Right atrium auricular region (tissue), 2 donors: ENCODE measurements at regions not wholly inside any gene's neighbourhood (a gene's known extent, or its start where the extent isn't known, plus 50 kb on each side); places are given as distances from the start of the nearest gene placed in this dataset.
"Not testable (repeated sequence)": the region's sequence is repeated elsewhere in the genome, so short reads cannot be mapped to it uniquely, and the experiment has no call there.

Experiments used
- DNase-seq: peaks from one replicate; pipeline ENCODE4 v3.0.0-alpha.2; 2019; ENCODE audit warnings: low spot score
- H3K27ac ChIP-seq, 2 donors: fragments of 200-600 bp; sonication (generic); 1 replicate in 1 of 2; 2 replicates in 1 of 2; pipeline ENCODE4 v1.5.1; 2016 to 2019
- H3K27me3 ChIP-seq, 2 donors: fragments of 200-600 bp; sonication (generic); one replicate each; pipeline versions ENCODE4 v1.5.1 to v1.6.0; 2017 to 2019
- H3K36me3 ChIP-seq: fragments of 200-600 bp; sonication (generic); one replicate; pipeline ENCODE4 v1.5.1; 2016
- H3K4me1 ChIP-seq, 2 donors: fragments of 200-600 bp; sonication (generic); one replicate each; pipeline versions ENCODE4 v1.5.1 to v1.6.0; 2017 to 2019
- H3K4me3 ChIP-seq, 2 donors: fragments of 200-600 bp; sonication (generic); 1 replicate in 1 of 2; 2 replicates in 1 of 2; pipeline ENCODE4 v1.5.1; 2017 to 2019; ENCODE audit warnings: mild to moderate bottlenecking in 1 of 2, moderate library complexity in 1 of 2
- H3K9me3 ChIP-seq, 2 donors: fragments of 200-600 bp; sonication (generic); one replicate each; pipeline ENCODE4 v1.5.1; 2019
- CTCF ChIP-seq, 2 donors: fragments of 200-600 bp; sonication (generic); IDR thresholded peaks; one replicate each; pipeline ENCODE4 v1.5.1; 2019; ENCODE audit warnings: antibody characterized with exemption in 2 of 2

- TF ChIP-seq CTCF (IDR thresholded peaks at IDR 0.05), result no peak
Measured at GRCh38 chr11:57047610-57048009, 58.9 kb downstream of the OR5AK2 start.

GRCh38 chr11:57049749-57050148 lies 61.0 kb downstream of the OR5AK2 start:
- no peak overlapping the region for H3K4me3 ChIP-seq
- no peak overlapping the region for H3K27ac ChIP-seq
- no peaks in the 10 kb centered on the region for H3K36me3 ChIP-seq
- DNase-seq, result no peak
- no peak for TF ChIP-seq CTCF (IDR thresholded peaks at IDR 0.05)
- H3K9me3 ChIP-seq, result no peaks in the 10 kb centered on the region
- no peaks in the 10 kb centered on the region for H3K4me1 ChIP-seq
- H3K27me3 ChIP-seq, result no peaks in the 10 kb centered on the region

More at GRCh38 chr11:57047610-57048009, 58.9 kb downstream of the OR5AK2 start:
- H3K27me3 ChIP-seq, result no peaks in the 10 kb centered on the region
- DNase-seq, result no peak
- H3K36me3 ChIP-seq, result no peaks in the 10 kb centered on the region
- no peak overlapping the region for H3K4me3 ChIP-seq
- no peak overlapping the region for H3K27ac ChIP-seq
- no peaks in the 10 kb centered on the region for H3K4me1 ChIP-seq
- H3K9me3 ChIP-seq, result peaks cover 0 to 11% of the 10 kb centered on the region in 2 donors

- TF ChIP-seq CTCF (IDR thresholded peaks at IDR 0.05), result no peak
- DNase-seq, result no peak
- Histone ChIP-seq H3K27me3 (no peaks in the 10 kb centered on the region), H3K27ac (no peak overlapping the region), H3K4me3 (no peak overlapping the region), H3K9me3 (peaks cover 0 to under 1% of the 10 kb centered on the region in 2 donors), H3K4me1 (no peaks in the 10 kb centered on the region), H3K36me3 (no peaks in the 10 kb centered on the region)
Measured at GRCh38 chr11:57054817-57055216, 66.1 kb downstream of the OR5AK2 start.

GRCh38 chr11:57055744-57056143 lies 67.0 kb downstream of the OR5AK2 start:
- no peak for TF ChIP-seq CTCF (IDR thresholded peaks at IDR 0.05)
- H3K27me3 ChIP-seq, result no peaks in the 10 kb centered on the region
- H3K4me1 ChIP-seq, result no peaks in the 10 kb centered on the region
- no peak overlapping the region for H3K4me3 ChIP-seq
- H3K9me3 ChIP-seq, result peaks cover 0 to 7% of the 10 kb centered on the region in 2 donors
- DNase-seq, result no peak
- no peaks in the 10 kb centered on the region for H3K36me3 ChIP-seq
- no peak overlapping the region for H3K27ac ChIP-seq

DNA sequence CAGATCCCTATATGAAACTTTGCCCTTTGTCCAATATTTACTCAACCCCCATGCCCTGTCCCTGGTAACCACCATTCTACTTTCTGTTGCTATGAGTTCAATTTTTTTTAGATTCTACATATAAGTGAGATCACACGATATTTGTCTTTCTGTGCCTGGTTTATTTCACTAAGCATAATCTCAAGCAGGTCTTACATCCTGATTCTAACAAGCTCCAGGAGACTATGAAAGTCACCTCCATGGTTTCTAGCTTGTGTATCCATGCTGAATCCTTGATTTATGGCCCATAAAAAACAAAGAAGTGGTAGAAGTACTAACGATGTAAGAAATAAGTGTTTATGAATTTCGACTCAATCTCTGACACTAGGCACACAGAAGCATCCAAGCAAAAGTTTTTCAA lies 68.0 kb downstream of the OR5AK2 start:
- H3K27me3 ChIP-seq, result no peaks in the 10 kb centered on the region
- TF ChIP-seq CTCF (IDR thresholded peaks at IDR 0.05), result no peak
- no peaks in the 10 kb centered on the region for H3K36me3 ChIP-seq
- no peak overlapping the region for H3K4me3 ChIP-seq
- no peak overlapping the region for H3K27ac ChIP-seq
- peaks cover 0 to 12% of the 10 kb centered on the region in 2 donors for H3K9me3 ChIP-seq
- no peak for DNase-seq
- no peaks in the 10 kb centered on the region for H3K4me1 ChIP-seq

- H3K4me3 ChIP-seq, result no peak overlapping the region
- H3K9me3 ChIP-seq, result peaks cover 1 to 20% of the 10 kb centered on the region in 2 donors
- no peaks in the 10 kb centered on the region for H3K4me1 ChIP-seq
- no peaks in the 10 kb centered on the region for H3K36me3 ChIP-seq
- no peak for DNase-seq
- TF ChIP-seq CTCF (IDR thresholded peaks at IDR 0.05), result no peak
- H3K27ac ChIP-seq, result no peak overlapping the region
- H3K27me3 ChIP-seq, result no peaks in the 10 kb centered on the region
Measured at GRCh38 chr11:57057561-57057960, 68.8 kb downstream of the OR5AK2 start.

- not testable (repeated sequence) for H3K4me3 ChIP-seq, H3K27me3 ChIP-seq, H3K36me3 ChIP-seq, H3K27ac ChIP-seq, DNase-seq, H3K4me1 ChIP-seq
- peaks cover 4 to 26% of the 10 kb centered on the region in 2 donors for H3K9me3 ChIP-seq
Measured at GRCh38 chr11:57062957-57063356, 74.2 kb downstream of the OR5AK2 start.
